ENCODE measurements at regions not wholly inside any gene's neighbourhood (a gene's known extent, or its start where the extent isn't known, plus 50 kb on each side); places are given as distances from the start of the nearest gene placed in this dataset.

- no peak overlapping the region for H3K27ac Mint-ChIP-seq (ENCODE audit: low read depth)
Observed at GRCh38 chr4:10949039-10949733, 264.6 kb upstream of the CLNK start.

GRCh38 chr4:10947898-10948297, 263.3 kb upstream of the CLNK start:
- no peaks in the 10 kb centered on the region for H3K36me3 Mint-ChIP-seq (ENCODE audit: insufficient read depth)
- no peak overlapping the region for H3K27ac Mint-ChIP-seq (ENCODE audit: low read depth)
- ATAC-seq (replicated peaks; ENCODE audit: extremely low read depth, poor library complexity, severe bottlenecking) (no peak), DNase-seq (ENCODE audit: low spot score in 2 of 2) (no peak)
- H3K9me3 Mint-ChIP-seq = peaks cover 6% of the 10 kb centered on the region
- no peaks in the 10 kb centered on the region for H3K27me3 Mint-ChIP-seq
- H3K4me1 Mint-ChIP-seq = no peaks in the 10 kb centered on the region
- no peak overlapping the region for H3K4me3 Mint-ChIP-seq

More at GRCh38 chr4:10949039-10949733, 264.6 kb upstream of the CLNK start:
- Mint-ChIP-seq H3K4me3 (no peak overlapping the region), H3K4me1 (no peaks in the 10 kb centered on the region), H3K27me3 (no peaks in the 10 kb centered on the region), H3K9me3 (peaks cover 6% of the 10 kb centered on the region), H3K36me3 (ENCODE audit: insufficient read depth) (no peaks in the 10 kb centered on the region)
- ATAC-seq (replicated peaks; ENCODE audit: extremely low read depth, poor library complexity, severe bottlenecking) = no peak
- no peak for DNase-seq (ENCODE audit: low spot score in 2 of 2)

DNA sequence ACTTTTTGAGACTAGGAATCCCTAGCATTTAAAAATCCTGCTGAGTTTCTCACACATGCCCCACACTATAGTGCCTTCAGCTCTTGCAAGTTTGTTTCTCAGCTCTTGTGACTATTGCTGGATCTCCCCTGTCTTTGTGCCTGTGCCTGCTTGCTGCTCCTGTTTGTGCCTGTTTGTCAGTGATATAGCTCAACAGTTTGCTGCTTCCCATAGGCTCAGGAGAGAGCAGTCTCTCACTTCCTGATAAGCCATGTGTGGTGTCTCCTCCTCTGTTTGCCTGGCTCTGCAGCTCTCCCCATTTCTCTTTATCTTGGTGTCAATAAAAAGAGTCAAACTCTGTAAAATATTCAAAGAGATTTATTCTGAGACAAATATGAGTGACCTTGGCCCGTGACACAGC, 259.8 kb upstream of the CLNK start:
- no peaks in the 10 kb centered on the region for H3K4me1 Mint-ChIP-seq
- H3K9me3 Mint-ChIP-seq = peaks cover 17% of the 10 kb centered on the region
- H3K36me3 Mint-ChIP-seq (ENCODE audit: insufficient read depth) = no peaks in the 10 kb centered on the region
- no peak overlapping the region for H3K4me3 Mint-ChIP-seq
- H3K27ac Mint-ChIP-seq (ENCODE audit: low read depth) = no peak overlapping the region
- H3K27me3 Mint-ChIP-seq = no peaks in the 10 kb centered on the region
- DNase-seq (ENCODE audit: low spot score in 2 of 2) = no peak
- ATAC-seq (replicated peaks; ENCODE audit: extremely low read depth, poor library complexity, severe bottlenecking) = no peak

DNA sequence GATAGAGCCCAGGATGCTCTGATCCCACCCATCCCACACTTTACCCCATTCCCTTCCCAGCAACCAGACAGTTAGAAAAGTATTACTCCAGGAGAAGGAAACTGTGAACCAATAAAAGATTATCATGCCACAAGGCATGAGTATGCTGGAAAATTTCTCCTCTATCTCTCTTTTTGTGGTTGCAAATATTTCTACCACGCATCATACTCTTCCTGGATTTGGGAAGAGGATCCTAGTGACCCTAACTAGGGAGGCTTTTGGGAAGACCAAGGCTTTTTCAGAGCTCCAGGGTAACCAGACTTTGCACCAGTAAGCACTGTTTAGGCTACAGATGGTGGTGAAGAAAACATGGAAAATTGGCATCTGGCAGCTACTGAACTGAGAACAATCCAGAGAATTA, 257.6 kb upstream of the CLNK start:
- Mint-ChIP-seq H3K36me3 (ENCODE audit: insufficient read depth) (no peaks in the 10 kb centered on the region), H3K4me1 (no peaks in the 10 kb centered on the region), H3K27me3 (no peaks in the 10 kb centered on the region), H3K27ac (ENCODE audit: low read depth) (no peak overlapping the region), H3K4me3 (no peak overlapping the region), H3K9me3 (peaks cover 22% of the 10 kb centered on the region)
- ATAC-seq (replicated peaks; ENCODE audit: extremely low read depth, poor library complexity, severe bottlenecking) (no peak), DNase-seq (ENCODE audit: low spot score in 2 of 2) (no peak)

DNA sequence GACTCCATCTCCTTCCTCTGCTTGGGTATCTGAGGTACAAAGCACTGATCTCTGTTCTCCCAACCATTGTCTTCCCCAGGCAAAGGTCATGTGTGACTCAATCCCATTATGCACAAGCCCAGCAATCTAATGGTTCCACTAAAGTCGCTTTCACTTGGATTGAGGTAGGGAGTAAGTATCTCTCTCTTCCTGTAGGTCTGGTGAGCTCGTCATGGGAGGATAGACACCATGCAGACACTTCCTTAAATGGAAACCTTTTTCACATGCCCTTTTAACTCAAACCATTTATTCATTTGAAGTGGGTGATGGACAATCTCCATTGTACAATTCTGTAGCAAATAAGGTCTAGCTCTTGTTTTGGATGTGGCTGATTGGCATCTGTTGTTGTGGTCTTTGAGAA, 245.2 kb upstream of the CLNK start:
- H3K27ac Mint-ChIP-seq (ENCODE audit: low read depth) = no peak overlapping the region

GRCh38 chr4:10925996-10926395, 241.4 kb upstream of the CLNK start:
- DNase-seq (ENCODE audit: low spot score in 2 of 2) = no peak
- ATAC-seq (replicated peaks; ENCODE audit: extremely low read depth, poor library complexity, severe bottlenecking) = no peak
- no peak overlapping the region for H3K27ac Mint-ChIP-seq (ENCODE audit: low read depth)
- no peaks in the 10 kb centered on the region for H3K36me3 Mint-ChIP-seq (ENCODE audit: insufficient read depth)
- no peaks in the 10 kb centered on the region for H3K4me1 Mint-ChIP-seq
- H3K4me3 Mint-ChIP-seq = no peak overlapping the region
- H3K27me3 Mint-ChIP-seq = no peaks in the 10 kb centered on the region
- peaks cover 8% of the 10 kb centered on the region for H3K9me3 Mint-ChIP-seq

More for the DNA sequence above, 245.2 kb upstream of the CLNK start:
- DNase-seq (ENCODE audit: low spot score in 2 of 2) (no peak), ATAC-seq (replicated peaks; ENCODE audit: extremely low read depth, poor library complexity, severe bottlenecking) (no peak)
- Mint-ChIP-seq H3K4me1 (no peaks in the 10 kb centered on the region), H3K36me3 (ENCODE audit: insufficient read depth) (no peaks in the 10 kb centered on the region), H3K4me3 (no peak overlapping the region), H3K9me3 (peaks cover 13% of the 10 kb centered on the region), H3K27me3 (no peaks in the 10 kb centered on the region)

- H3K27me3 Mint-ChIP-seq = no peaks in the 10 kb centered on the region
- no peaks in the 10 kb centered on the region for H3K9me3 Mint-ChIP-seq
- H3K4me1 Mint-ChIP-seq = no peaks in the 10 kb centered on the region
- H3K27ac Mint-ChIP-seq (ENCODE audit: low read depth) = no peak overlapping the region
- DNase-seq (ENCODE audit: low spot score in 2 of 2) = no peak
- H3K36me3 Mint-ChIP-seq (ENCODE audit: insufficient read depth) = no peaks in the 10 kb centered on the region
- no peak for ATAC-seq (replicated peaks; ENCODE audit: extremely low read depth, poor library complexity, severe bottlenecking)
- H3K4me3 Mint-ChIP-seq = no peak overlapping the region
Observed at GRCh38 chr4:10924274-10924673, 239.7 kb upstream of the CLNK start.

DNA sequence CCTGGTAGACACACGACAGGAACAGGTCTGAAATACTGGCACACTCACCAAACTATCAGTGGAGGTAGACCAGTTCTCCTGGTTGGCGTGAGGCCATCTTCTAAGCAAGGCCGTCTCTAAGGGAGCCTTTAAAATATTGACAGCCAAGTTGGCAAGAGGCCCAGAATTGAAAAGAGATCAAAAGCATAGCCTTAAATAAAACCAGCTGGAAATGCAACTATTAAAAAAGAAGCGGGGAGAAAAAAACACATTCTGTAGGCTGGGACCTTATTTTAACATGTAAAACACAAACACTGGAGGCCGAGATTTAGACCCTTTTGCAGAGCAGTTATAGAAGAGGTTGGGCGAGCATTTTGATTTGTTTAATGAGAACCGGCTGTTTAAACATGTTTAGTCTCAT, 233.0 kb upstream of the CLNK start:
- Mint-ChIP-seq H3K9me3 (no peaks in the 10 kb centered on the region), H3K4me3 (no peak overlapping the region), H3K27ac (ENCODE audit: low read depth) (no peak overlapping the region), H3K27me3 (no peaks in the 10 kb centered on the region), H3K36me3 (ENCODE audit: insufficient read depth) (no peaks in the 10 kb centered on the region), H3K4me1 (no peaks in the 10 kb centered on the region)
- ATAC-seq (replicated peaks; ENCODE audit: extremely low read depth, poor library complexity, severe bottlenecking) = no peak
- DNase-seq (ENCODE audit: low spot score in 2 of 2) = no peak

DNA sequence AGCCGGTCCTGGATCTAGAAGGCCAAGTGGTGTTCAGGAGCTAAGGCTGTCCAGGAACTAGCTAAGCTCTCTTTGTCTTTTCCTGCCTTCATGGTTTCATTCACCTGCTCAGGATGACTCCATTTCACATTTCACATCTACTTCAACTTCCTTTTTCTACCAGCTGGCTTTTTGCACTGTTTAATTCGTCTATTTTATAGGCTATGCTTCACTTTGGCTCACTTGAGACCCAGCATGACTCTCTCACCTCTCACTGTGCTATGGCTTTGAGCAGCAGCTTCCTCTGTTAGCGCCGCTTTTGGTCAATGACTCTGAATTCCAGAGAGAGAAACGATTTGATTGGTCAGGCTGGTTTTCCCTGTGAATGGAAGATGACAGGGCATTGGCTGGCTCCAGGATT, 213.5 kb upstream of the CLNK start:
- DNase-seq (ENCODE audit: low spot score in 2 of 2) (no peak), ATAC-seq (replicated peaks; ENCODE audit: extremely low read depth, poor library complexity, severe bottlenecking) (no peak)
- Mint-ChIP-seq H3K27ac (ENCODE audit: low read depth) (no peak overlapping the region), H3K27me3 (no peaks in the 10 kb centered on the region), H3K4me1 (no peaks in the 10 kb centered on the region), H3K36me3 (ENCODE audit: insufficient read depth) (no peaks in the 10 kb centered on the region), H3K4me3 (no peak overlapping the region), H3K9me3 (peaks cover 13% of the 10 kb centered on the region)

- ATAC-seq (replicated peaks; ENCODE audit: extremely low read depth, poor library complexity, severe bottlenecking) = no peak
- no peak overlapping the region for H3K4me3 Mint-ChIP-seq
- no peak overlapping the region for H3K27ac Mint-ChIP-seq (ENCODE audit: low read depth)
- H3K4me1 Mint-ChIP-seq = no peaks in the 10 kb centered on the region
- no peak for DNase-seq (ENCODE audit: low spot score in 2 of 2)
- no peaks in the 10 kb centered on the region for H3K36me3 Mint-ChIP-seq (ENCODE audit: insufficient read depth)
- H3K9me3 Mint-ChIP-seq = peaks cover 4% of the 10 kb centered on the region
- H3K27me3 Mint-ChIP-seq = no peaks in the 10 kb centered on the region
Observed at GRCh38 chr4:10897076-10897475, 212.5 kb upstream of the CLNK start.

- peaks cover 8% of the 10 kb centered on the region for H3K27me3 Mint-ChIP-seq
- H3K36me3 Mint-ChIP-seq (ENCODE audit: insufficient read depth) = no peaks in the 10 kb centered on the region
- H3K27ac Mint-ChIP-seq (ENCODE audit: low read depth) = no peak overlapping the region
- ATAC-seq (replicated peaks; ENCODE audit: extremely low read depth, poor library complexity, severe bottlenecking) (no peak), DNase-seq (ENCODE audit: low spot score in 2 of 2) (no peak)
- H3K4me3 Mint-ChIP-seq = no peak overlapping the region
- H3K4me1 Mint-ChIP-seq = no peaks in the 10 kb centered on the region
- peaks cover 4% of the 10 kb centered on the region for H3K9me3 Mint-ChIP-seq
Observed at GRCh38 chr4:10893395-10893794, 208.8 kb upstream of the CLNK start.

DNA sequence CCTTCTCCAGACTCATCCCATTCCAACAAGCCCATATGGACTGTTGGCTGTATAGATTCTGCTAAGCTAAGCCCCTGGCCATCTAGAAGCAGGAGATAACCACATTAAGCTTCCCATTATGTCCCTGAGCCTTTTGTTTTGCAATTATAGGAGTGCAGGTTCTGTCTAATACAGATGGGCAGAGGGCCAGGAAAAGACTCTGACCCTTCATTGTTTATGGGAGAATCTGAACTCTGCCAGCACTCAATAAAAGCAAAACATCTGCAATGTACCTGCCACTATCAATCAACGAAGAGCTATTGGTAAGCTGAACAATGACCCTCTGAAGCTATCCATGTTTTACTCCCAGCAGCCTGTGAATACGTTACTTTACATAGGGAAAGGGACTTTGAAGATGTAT, 207.3 kb upstream of the CLNK start:
- DNase-seq (ENCODE audit: low spot score in 2 of 2) = no peak
- ATAC-seq (replicated peaks; ENCODE audit: extremely low read depth, poor library complexity, severe bottlenecking) = no peak
- no peaks in the 10 kb centered on the region for H3K4me1 Mint-ChIP-seq
- H3K36me3 Mint-ChIP-seq (ENCODE audit: insufficient read depth) = no peaks in the 10 kb centered on the region
- peaks cover 8% of the 10 kb centered on the region for H3K27me3 Mint-ChIP-seq
- peaks cover 4% of the 10 kb centered on the region for H3K9me3 Mint-ChIP-seq
- H3K4me3 Mint-ChIP-seq = no peak overlapping the region
- H3K27ac Mint-ChIP-seq (ENCODE audit: low read depth) = no peak overlapping the region

GRCh38 chr4:10889819-10890218, 205.3 kb upstream of the CLNK start:
- Mint-ChIP-seq H3K4me3 (no peak overlapping the region), H3K9me3 (peaks cover 1% of the 10 kb centered on the region), H3K27ac (ENCODE audit: low read depth) (no peak overlapping the region), H3K4me1 (no peaks in the 10 kb centered on the region), H3K27me3 (peaks cover 8% of the 10 kb centered on the region), H3K36me3 (ENCODE audit: insufficient read depth) (no peaks in the 10 kb centered on the region)
- DNase-seq (ENCODE audit: low spot score in 2 of 2) (no peak), ATAC-seq (replicated peaks; ENCODE audit: extremely low read depth, poor library complexity, severe bottlenecking) (no peak)

Data from central memory CD8-positive, alpha-beta T cell (primary cell).